OCI-LY1 (cell line): ENCODE measurements at regions not wholly inside any gene's neighbourhood (a gene's known extent, or its start where the extent isn't known, plus 50 kb on each side); places are given as distances from the start of the nearest gene placed in this dataset.

ENCODE experiments used
- EZH2 ChIP-seq: fragments of 200-600 bp; sonication (generic), shearing (Covaris generic); IDR thresholded peaks from 2 replicates; pipeline ENCODE4 v1.8.0; 2017; ENCODE audit warnings: borderline replicate concordance, mixed run types, mild to moderate bottlenecking, antibody characterized with exemption, low read length, moderate library complexity, mixed read lengths
- TF ChIP-seq, protein P1 (sequence below): fragments of 200-600 bp; sonication (generic), shearing (Covaris generic); IDR thresholded peaks from 2 replicates; pipeline ENCODE4 v1.5.1; 2017; ENCODE audit warnings: mild to moderate bottlenecking, antibody characterized with exemption, low read length, moderate library complexity, mixed read lengths

DNA sequence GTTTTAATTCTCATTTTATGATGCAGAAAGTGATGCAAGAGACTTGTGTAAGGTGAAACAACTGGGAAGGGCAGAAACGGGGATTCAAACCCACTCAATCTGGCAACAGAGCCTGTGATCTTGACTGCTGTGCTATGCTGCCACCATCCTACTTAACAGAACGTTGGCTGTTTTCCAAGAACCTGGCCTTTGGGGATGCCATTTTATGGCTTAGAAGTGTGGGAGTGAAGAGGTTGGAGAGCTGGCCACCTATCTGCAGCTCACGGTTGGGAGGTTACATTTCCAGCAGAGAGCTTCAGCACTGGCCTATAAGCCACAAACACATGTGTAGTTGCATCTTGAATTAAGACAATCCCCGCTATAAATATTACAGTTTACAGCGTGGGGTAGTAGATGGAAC, 235.3 kb downstream of the PRDM2 start:
- TF ChIP-seq, protein P1, sequence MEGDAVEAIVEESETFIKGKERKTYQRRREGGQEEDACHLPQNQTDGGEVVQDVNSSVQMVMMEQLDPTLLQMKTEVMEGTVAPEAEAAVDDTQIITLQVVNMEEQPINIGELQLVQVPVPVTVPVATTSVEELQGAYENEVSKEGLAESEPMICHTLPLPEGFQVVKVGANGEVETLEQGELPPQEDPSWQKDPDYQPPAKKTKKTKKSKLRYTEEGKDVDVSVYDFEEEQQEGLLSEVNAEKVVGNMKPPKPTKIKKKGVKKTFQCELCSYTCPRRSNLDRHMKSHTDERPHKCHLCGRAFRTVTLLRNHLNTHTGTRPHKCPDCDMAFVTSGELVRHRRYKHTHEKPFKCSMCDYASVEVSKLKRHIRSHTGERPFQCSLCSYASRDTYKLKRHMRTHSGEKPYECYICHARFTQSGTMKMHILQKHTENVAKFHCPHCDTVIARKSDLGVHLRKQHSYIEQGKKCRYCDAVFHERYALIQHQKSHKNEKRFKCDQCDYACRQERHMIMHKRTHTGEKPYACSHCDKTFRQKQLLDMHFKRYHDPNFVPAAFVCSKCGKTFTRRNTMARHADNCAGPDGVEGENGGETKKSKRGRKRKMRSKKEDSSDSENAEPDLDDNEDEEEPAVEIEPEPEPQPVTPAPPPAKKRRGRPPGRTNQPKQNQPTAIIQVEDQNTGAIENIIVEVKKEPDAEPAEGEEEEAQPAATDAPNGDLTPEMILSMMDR: no peak
- no peak for TF ChIP-seq EZH2
